NOMO-1 treated with DMSO at 0.1 percent for 48 hours (cell line): ENCODE measurements at regions not wholly inside any gene's neighbourhood (a gene's known extent, or its start where the extent isn't known, plus 50 kb on each side); places are given as distances from the start of the nearest gene placed in this dataset.
"Not testable (repeated sequence)": the region's sequence is repeated elsewhere in the genome, so short reads cannot be mapped to it uniquely, and the experiment has no call there.

Experiments used
- DNase-seq: peaks from one replicate; lab custom pipeline; 2025; ENCODE audit not compliant: unreplicated experiment; lab: John Stamatoyannopoulos, UW

GRCh38 chr2:163198972-163199371 lies 360.4 kb upstream of the KCNH7 start:
- no peak for DNase-seq

- no peak for DNase-seq
Measured at GRCh38 chr2:163198007-163198406, 359.4 kb upstream of the KCNH7 start.

- peak; percentile 38 for DNase-seq
Measured at GRCh38 chr2:163191372-163191771, 352.8 kb upstream of the KCNH7 start.

GRCh38 chr2:163187995-163188655 lies 349.6 kb upstream of the KCNH7 start:
- no peak for DNase-seq

- DNase-seq = no peak
Measured at GRCh38 chr2:163187119-163187518, 348.6 kb upstream of the KCNH7 start.

GRCh38 chr2:163185160-163185559 lies 346.6 kb upstream of the KCNH7 start:
- no peak for DNase-seq

GRCh38 chr2:163182764-163183354 lies 344.3 kb upstream of the KCNH7 start:
- no peak for DNase-seq

- no peak for DNase-seq
Measured at GRCh38 chr2:163177592-163177991, 339.0 kb upstream of the KCNH7 start.

GRCh38 chr2:163175294-163175693 lies 336.7 kb upstream of the KCNH7 start:
- no peak for DNase-seq

GRCh38 chr2:163173591-163173990 lies 335.0 kb upstream of the KCNH7 start:
- DNase-seq = no peak

GRCh38 chr2:163171786-163172530 lies 333.4 kb upstream of the KCNH7 start:
- no peak for DNase-seq

- peak; percentile 23 for DNase-seq
Measured at GRCh38 chr2:163157891-163158496, 319.4 kb upstream of the KCNH7 start.

GRCh38 chr2:163157411-163157810 lies 318.8 kb upstream of the KCNH7 start:
- DNase-seq = no peak

- DNase-seq = no peak
Measured at GRCh38 chr2:163155925-163156324, 317.4 kb upstream of the KCNH7 start.

- peak; percentile 43 for DNase-seq
Measured at GRCh38 chr2:163155279-163155883, 316.8 kb upstream of the KCNH7 start.

- no peak for DNase-seq
Measured at GRCh38 chr2:163142618-163143017, 304.1 kb upstream of the KCNH7 start.

- no peak for DNase-seq
Measured at GRCh38 chr2:163138947-163139346, 300.4 kb upstream of the KCNH7 start.

- DNase-seq = no peak
Measured at GRCh38 chr2:163135256-163135655, 296.7 kb upstream of the KCNH7 start.

GRCh38 chr2:163133602-163134001 lies 295.0 kb upstream of the KCNH7 start:
- no peak for DNase-seq

GRCh38 chr2:163132850-163133249 lies 294.3 kb upstream of the KCNH7 start:
- peak; percentile 54 for DNase-seq

- DNase-seq = not testable (repeated sequence)
Measured at GRCh38 chr2:163132207-163132606, 293.6 kb upstream of the KCNH7 start.
